ENCODE measurements at regions not wholly inside any gene's neighbourhood (a gene's known extent, or its start where the extent isn't known, plus 50 kb on each side); places are given as distances from the start of the nearest gene placed in this dataset.
"Not testable (repeated sequence)": the region's sequence is repeated elsewhere in the genome, so short reads cannot be mapped to it uniquely, and the experiment has no call there.

- DNase-seq: no peak
- TF ChIP-seq POLR2A (IDR thresholded peaks at IDR 0.05; ENCODE audit: low read length) (no peak), GATA1 (IDR thresholded peaks at IDR 0.05; ENCODE audit: low read depth, low read length) (no peak)
These were observed 366.2 kb upstream of the ADAMTS5 start for GRCh38 chr21:27333096-27333495.

DNA sequence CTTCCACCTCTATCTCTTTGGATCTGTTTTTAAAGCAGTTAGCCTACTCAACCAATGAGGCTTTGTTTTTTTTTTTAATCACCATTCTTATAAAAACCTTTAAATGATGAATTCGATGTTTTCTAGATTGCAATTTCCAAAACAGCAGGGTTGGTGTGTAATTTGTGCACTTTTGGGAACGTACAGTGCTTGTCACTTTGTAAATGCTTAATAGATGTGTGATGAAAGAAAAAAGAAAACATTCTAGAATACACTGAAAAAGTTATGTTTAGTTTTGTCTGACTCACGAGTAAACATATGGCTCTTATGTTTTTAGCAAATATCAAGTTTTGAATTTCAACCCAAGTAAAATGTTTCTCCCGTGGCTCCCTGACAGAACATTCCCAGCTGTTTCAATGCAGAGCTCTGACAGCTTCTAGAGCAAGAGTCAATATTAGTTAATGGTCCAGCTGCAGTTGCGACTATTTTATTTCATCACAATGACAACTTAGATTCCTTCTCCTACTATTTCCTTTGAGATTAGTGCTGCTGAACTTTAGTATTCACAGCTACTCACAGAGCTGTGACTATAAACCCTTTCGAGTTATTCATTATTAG lies 362.5 kb upstream of the ADAMTS5 start:
- DNase-seq: no peak
- TF ChIP-seq POLR2A (IDR thresholded peaks at IDR 0.05; ENCODE audit: low read length) (no peak), GATA1 (IDR thresholded peaks at IDR 0.05; ENCODE audit: low read depth, low read length) (no peak)

GRCh38 chr21:27326301-27326700 lies 359.4 kb upstream of the ADAMTS5 start:
- no peak for DNase-seq
- TF ChIP-seq POLR2A (IDR thresholded peaks at IDR 0.05; ENCODE audit: low read length): no peak
- no peak for TF ChIP-seq GATA1 (IDR thresholded peaks at IDR 0.05; ENCODE audit: low read depth, low read length)

DNA sequence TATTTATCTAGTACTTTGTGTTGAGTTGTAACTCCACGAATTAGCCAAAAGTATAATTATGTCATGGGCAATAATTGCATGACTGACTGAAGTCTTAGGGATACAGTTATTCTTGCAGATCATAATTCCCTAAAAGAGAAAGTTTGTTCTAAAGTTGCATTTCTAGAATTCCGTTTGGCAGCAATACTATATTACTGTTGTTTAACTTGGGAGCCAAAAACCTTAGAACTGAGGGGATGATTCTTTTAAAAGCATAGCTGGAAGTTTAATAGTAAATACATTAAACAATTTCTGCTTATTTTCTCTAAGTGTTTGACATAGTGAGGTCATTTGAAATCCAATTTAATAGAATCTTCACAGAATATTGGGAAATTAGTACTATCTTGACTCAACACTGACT lies 356.4 kb upstream of the ADAMTS5 start:
- TF ChIP-seq POLR2A (IDR thresholded peaks at IDR 0.05; ENCODE audit: low read length): no peak
- TF ChIP-seq GATA1 (IDR thresholded peaks at IDR 0.05; ENCODE audit: low read depth, low read length): no peak
- no peak for DNase-seq

- TF ChIP-seq GATA1 (IDR thresholded peaks at IDR 0.05; ENCODE audit: low read depth, low read length) (no peak), POLR2A (IDR thresholded peaks at IDR 0.05; ENCODE audit: low read length) (no peak)
- DNase-seq: no peak
These were observed 354.9 kb upstream of the ADAMTS5 start for GRCh38 chr21:27321791-27322190.

GRCh38 chr21:27320868-27321267 lies 354.0 kb upstream of the ADAMTS5 start:
- no peak for TF ChIP-seq GATA1 (IDR thresholded peaks at IDR 0.05; ENCODE audit: low read depth, low read length)
- no peak for TF ChIP-seq POLR2A (IDR thresholded peaks at IDR 0.05; ENCODE audit: low read length)
- DNase-seq: no peak

DNA sequence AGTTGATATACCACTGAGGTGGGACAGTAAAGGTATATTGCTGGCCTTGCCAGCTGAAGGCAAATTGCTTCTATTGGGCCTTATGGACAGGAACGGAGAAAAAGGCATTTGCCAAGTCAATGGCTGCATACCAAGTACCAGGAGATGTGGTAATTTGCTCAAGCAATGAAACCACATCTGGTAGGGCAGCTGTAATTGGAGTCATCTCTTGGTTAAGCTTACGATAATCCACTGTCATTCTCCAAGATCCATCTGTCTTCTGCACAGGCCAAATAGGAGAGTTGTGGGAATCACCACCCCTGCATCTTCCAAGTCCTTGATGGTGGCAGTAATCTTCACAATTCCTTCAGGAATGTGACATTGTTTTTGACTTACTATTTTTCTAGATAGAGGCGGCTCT lies 350.7 kb upstream of the ADAMTS5 start:
- not testable (repeated sequence) for DNase-seq

GRCh38 chr21:27315373-27315772 lies 348.5 kb upstream of the ADAMTS5 start:
- DNase-seq: no peak
- TF ChIP-seq GATA1 (IDR thresholded peaks at IDR 0.05; ENCODE audit: low read depth, low read length): no peak
- no peak for TF ChIP-seq POLR2A (IDR thresholded peaks at IDR 0.05; ENCODE audit: low read length)

DNA sequence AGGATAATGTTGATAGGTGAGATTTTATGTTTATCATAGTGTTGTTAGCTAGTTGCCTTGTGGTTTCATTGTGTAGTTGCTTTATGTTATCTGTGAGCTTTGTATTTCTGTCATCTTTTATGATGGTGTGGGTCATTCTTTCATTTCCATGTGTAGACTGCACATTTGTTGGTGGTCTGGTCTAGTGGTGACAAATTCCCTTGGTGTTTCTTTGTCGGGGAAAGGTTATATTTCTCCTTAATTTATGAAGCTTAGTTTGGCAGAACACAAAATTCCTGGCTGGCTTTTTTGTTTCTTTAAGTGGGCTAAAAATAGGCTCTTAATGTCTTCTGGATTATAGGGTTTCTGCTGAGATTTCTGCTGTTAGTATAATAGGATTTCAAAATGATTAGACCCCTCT lies 347.2 kb upstream of the ADAMTS5 start:
- no peak for DNase-seq
- no peak for TF ChIP-seq GATA1 (IDR thresholded peaks at IDR 0.05; ENCODE audit: low read depth, low read length)
- TF ChIP-seq POLR2A (IDR thresholded peaks at IDR 0.05; ENCODE audit: low read length): no peak

- TF ChIP-seq POLR2A (IDR thresholded peaks at IDR 0.05; ENCODE audit: low read length) (no peak), GATA1 (IDR thresholded peaks at IDR 0.05; ENCODE audit: low read depth, low read length) (no peak)
- no peak for DNase-seq
These were observed 340.2 kb upstream of the ADAMTS5 start for GRCh38 chr21:27306791-27307775.

DNA sequence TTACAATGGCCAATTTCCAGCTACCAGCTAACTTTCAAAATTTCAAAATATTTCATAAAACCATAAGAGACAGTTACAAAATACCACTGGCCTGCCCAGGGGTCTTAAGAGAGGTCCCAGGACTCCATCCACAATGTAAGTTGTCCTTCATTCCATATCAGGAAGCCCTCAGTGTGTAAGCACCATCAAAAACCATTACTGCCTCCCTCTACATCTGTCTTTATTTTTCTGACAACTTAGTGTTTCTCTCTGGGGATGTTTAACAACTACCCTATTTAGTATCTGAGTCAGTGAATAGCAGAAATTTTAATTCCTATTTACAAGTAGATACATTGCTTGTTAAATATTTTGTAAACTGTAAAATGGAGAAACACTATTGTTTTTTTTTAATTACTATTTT lies 339.3 kb upstream of the ADAMTS5 start:
- DNase-seq: no peak

DNA sequence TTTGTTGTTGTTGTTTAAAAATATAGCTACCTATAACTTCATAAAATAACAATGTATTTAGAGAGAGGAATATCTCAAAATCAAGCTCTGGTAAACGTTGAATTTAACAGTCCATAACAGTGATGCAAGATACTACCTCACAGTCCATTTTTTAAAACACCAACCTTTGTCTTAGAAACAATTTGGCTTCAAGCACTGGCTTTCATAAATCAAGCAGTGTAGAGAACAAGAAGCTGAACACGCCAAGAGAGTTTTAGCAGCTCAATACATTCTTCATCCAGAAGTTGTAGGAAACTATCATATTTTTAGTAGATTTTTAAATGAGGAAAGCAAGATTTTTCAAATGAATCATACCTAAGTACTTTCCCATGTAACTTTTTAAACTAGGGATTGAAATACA lies 334.3 kb upstream of the ADAMTS5 start:
- no peak for DNase-seq
- TF ChIP-seq GATA1 (IDR thresholded peaks at IDR 0.05; ENCODE audit: low read depth, low read length) (no peak), POLR2A (IDR thresholded peaks at IDR 0.05; ENCODE audit: low read length) (no peak)

More for the DNA sequence above, 339.3 kb upstream of the ADAMTS5 start:
- TF ChIP-seq POLR2A (IDR thresholded peaks at IDR 0.05; ENCODE audit: low read length) (no peak), GATA1 (IDR thresholded peaks at IDR 0.05; ENCODE audit: low read depth, low read length) (no peak)

GRCh38 chr21:27300770-27301169 lies 333.9 kb upstream of the ADAMTS5 start:
- no peak for DNase-seq
- TF ChIP-seq POLR2A (IDR thresholded peaks at IDR 0.05; ENCODE audit: low read length): no peak
- no peak for TF ChIP-seq GATA1 (IDR thresholded peaks at IDR 0.05; ENCODE audit: low read depth, low read length)

DNA sequence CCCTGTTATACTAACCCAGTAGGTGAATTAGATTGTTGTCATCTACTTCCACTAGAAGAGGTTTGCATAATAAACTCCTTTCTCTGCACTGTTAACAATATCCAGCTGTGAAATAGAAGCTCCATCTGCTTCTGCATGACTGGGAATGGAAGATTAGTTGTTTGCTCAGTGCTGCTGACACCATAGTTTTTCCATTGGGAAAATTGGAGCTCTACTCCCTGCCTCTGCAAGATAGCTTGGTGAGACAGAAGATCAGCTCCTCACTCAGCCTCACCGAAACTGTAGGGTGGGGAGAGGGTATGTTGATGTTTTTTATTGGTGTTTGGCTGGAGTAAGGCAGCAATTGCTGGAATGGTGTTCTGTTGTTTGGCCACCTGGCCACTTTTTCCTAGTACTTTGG lies 331.6 kb upstream of the ADAMTS5 start:
- DNase-seq: no peak
- TF ChIP-seq GATA1 (IDR thresholded peaks at IDR 0.05; ENCODE audit: low read depth, low read length): no peak
- TF ChIP-seq POLR2A (IDR thresholded peaks at IDR 0.05; ENCODE audit: low read length): no peak

DNA sequence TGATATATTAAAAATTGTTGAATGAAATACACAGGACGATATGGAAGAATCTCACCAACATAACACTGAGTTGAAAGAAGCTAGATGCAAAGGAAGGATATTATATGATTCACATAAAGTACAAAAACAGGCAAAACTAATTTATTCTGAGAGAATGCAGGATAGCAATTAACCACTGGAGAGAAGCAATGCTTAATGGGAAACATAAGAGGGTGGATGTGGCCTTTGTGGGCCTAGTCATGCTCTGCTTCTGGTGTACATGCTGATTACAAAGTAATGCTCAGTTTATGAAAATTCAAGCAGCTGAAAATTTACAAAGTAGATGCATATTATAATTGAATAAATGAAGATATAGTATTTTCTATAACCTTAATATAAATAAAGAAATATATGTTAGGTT lies 326.4 kb upstream of the ADAMTS5 start:
- DNase-seq: no peak
- TF ChIP-seq POLR2A (IDR thresholded peaks at IDR 0.05; ENCODE audit: low read length) (no peak), GATA1 (IDR thresholded peaks at IDR 0.05; ENCODE audit: low read depth, low read length) (no peak)
